HepG2 (cell line): ENCODE measurements at regions not wholly inside any gene's neighbourhood (a gene's known extent, or its start where the extent isn't known, plus 50 kb on each side); places are given as distances from the start of the nearest gene placed in this dataset.
"Not testable (repeated sequence)": the region's sequence is repeated elsewhere in the genome, so short reads cannot be mapped to it uniquely, and the experiment has no call there.

Experiments used
- ASH2L ChIP-seq: fragments of 300-600, 200-600 bp; sonication (generic); IDR thresholded peaks from 2 replicates; pipeline ENCODE4 v1.7.0; 2017; ENCODE audit warnings: low read depth, mild to moderate bottlenecking, moderate library complexity, mixed read lengths, low read length; ENCODE audit not compliant: insufficient read length
- BHLHE40 ChIP-seq: IDR thresholded peaks from 2 replicates; pipeline ENCODE4 v1.6.1; 2011; ENCODE audit warnings: low read length, improper control_type of control experiment
- FOSL2 ChIP-seq: sonication (generic); formaldehyde crosslinking; IDR thresholded peaks from 2 replicates; pipeline ENCODE4 v1.4.0; 2020; ENCODE audit warnings: missing genetic modification reagents
- FOXK1 ChIP-seq: sonication (generic); formaldehyde crosslinking; IDR thresholded peaks from 2 replicates; pipeline ENCODE4 v1.4.0; 2020; ENCODE audit warnings: low read depth, missing genetic modification reagents, borderline replicate concordance
- FOXO1 ChIP-seq: sonication (generic); formaldehyde crosslinking; IDR thresholded peaks from 2 replicates; pipeline ENCODE4 v1.4.0; 2020; ENCODE audit warnings: missing genetic modification reagents
- IKZF5 ChIP-seq: IDR thresholded peaks from 2 replicates; pipeline ENCODE4 v1.6.1; 2018; ENCODE audit warnings: missing genetic modification reagents, mild to moderate bottlenecking, missing compliant biosample characterization
- KAT8 ChIP-seq: IDR thresholded peaks from 2 replicates; pipeline ENCODE4 v1.6.1; 2016; ENCODE audit warnings: missing genetic modification reagents, missing compliant biosample characterization
- KLF9 ChIP-seq: IDR thresholded peaks from 2 replicates; pipeline ENCODE4 v1.6.1; 2016; ENCODE audit warnings: low read depth
- LCORL ChIP-seq, 2 experiments: fragments of 450-650 bp in 1 of 2; sonication (generic) in 1 of 2; formaldehyde crosslinking in 1 of 2; IDR thresholded peaks; 2 replicates each; pipeline versions ENCODE4 v1.5.0 to v1.6.1; 2017 to 2020; ENCODE audit warnings: antibody characterized with exemption in 1 of 2, missing genetic modification reagents in 1 of 2
- MED13 ChIP-seq: sonication (generic); formaldehyde crosslinking; IDR thresholded peaks from 2 replicates; pipeline ENCODE4 v1.5.0; 2020; ENCODE audit warnings: missing genetic modification reagents
- MED8 ChIP-seq: sonication (generic); formaldehyde crosslinking; IDR thresholded peaks from 2 replicates; pipeline ENCODE4 v1.8.1; 2023; ENCODE audit warnings: mild to moderate bottlenecking, missing genetic modification reagents; ENCODE audit not compliant: insufficient replicate concordance
- MIER2 ChIP-seq: IDR thresholded peaks from 2 replicates; pipeline ENCODE4 v1.6.1; 2016; ENCODE audit warnings: missing biosample characterization, missing genetic modification reagents
- NCOA1 ChIP-seq: sonication (generic); formaldehyde crosslinking; IDR thresholded peaks from 2 replicates; pipeline ENCODE4 v1.9.0; 2021; ENCODE audit warnings: missing genetic modification reagents
- RARA ChIP-seq: IDR thresholded peaks from 2 replicates; pipeline ENCODE4 v1.6.1; 2016; ENCODE audit warnings: missing genetic modification reagents, missing compliant biosample characterization
- RFXAP ChIP-seq: sonication (generic); formaldehyde crosslinking; IDR thresholded peaks from 2 replicates; pipeline ENCODE4 v1.4.0; 2020; ENCODE audit warnings: missing genetic modification reagents, borderline replicate concordance
- TBX3 ChIP-seq: fragments of 450-650 bp; IDR thresholded peaks from 2 replicates; pipeline ENCODE4 v1.6.1; 2017; ENCODE audit warnings: antibody characterized with exemption, mild to moderate bottlenecking, inconsistent platforms, borderline replicate concordance
- TOPORS ChIP-seq: sonication (generic); formaldehyde crosslinking; IDR thresholded peaks from 2 replicates; pipeline ENCODE4 v1.8.0; 2023; ENCODE audit warnings: mild to moderate bottlenecking, missing genetic modification reagents
- ZBTB20 ChIP-seq: sonication (generic); formaldehyde crosslinking; IDR thresholded peaks from 2 replicates; pipeline ENCODE4 v1.8.1; 2023; ENCODE audit warnings: missing genetic modification reagents, low read depth, mild to moderate bottlenecking, borderline replicate concordance
- ZBTB7A ChIP-seq: sonication (generic); formaldehyde crosslinking; IDR thresholded peaks from 2 replicates; pipeline ENCODE4 v1.8.0; 2022; ENCODE audit warnings: mild to moderate bottlenecking, missing genetic modification reagents
- ZNF275 ChIP-seq: sonication (generic); formaldehyde crosslinking; IDR thresholded peaks from 2 replicates; pipeline ENCODE4 v1.8.0; 2022; ENCODE audit warnings: missing genetic modification reagents, mild to moderate bottlenecking, inconsistent platforms, borderline replicate concordance
- ZNF614 ChIP-seq: IDR thresholded peaks from 2 replicates; pipeline ENCODE4 v1.6.1; 2018; ENCODE audit warnings: missing biosample characterization, missing genetic modification reagents, inconsistent platforms, borderline replicate concordance
- ZNF644 ChIP-seq: IDR thresholded peaks from 2 replicates; pipeline ENCODE4 v1.6.1; 2016; ENCODE audit warnings: low read depth
- ZNF670 ChIP-seq: sonication (generic); formaldehyde crosslinking; IDR thresholded peaks from 2 replicates; pipeline ENCODE4 v1.8.0; 2022; ENCODE audit warnings: mild to moderate bottlenecking, missing genetic modification reagents, borderline replicate concordance
- TF ChIP-seq, protein P1 (sequence below): sonication (generic); formaldehyde crosslinking; IDR thresholded peaks from 2 replicates; pipeline ENCODE4 v1.5.1; 2020; ENCODE audit warnings: mild to moderate bottlenecking, moderate library complexity, missing genetic modification reagents
- TF ChIP-seq, protein P2 (sequence below): sonication (generic); formaldehyde crosslinking; conservative IDR thresholded peaks from 2 replicates; pipeline ENCODE4 v1.4.0; 2020; ENCODE audit warnings: missing genetic modification reagents

- peak; percentile 69; the same call in 1 of the 2 replicates for TF ChIP-seq FOXK1 (CRISPR knock-in tag)
- TF ChIP-seq, protein P1, sequence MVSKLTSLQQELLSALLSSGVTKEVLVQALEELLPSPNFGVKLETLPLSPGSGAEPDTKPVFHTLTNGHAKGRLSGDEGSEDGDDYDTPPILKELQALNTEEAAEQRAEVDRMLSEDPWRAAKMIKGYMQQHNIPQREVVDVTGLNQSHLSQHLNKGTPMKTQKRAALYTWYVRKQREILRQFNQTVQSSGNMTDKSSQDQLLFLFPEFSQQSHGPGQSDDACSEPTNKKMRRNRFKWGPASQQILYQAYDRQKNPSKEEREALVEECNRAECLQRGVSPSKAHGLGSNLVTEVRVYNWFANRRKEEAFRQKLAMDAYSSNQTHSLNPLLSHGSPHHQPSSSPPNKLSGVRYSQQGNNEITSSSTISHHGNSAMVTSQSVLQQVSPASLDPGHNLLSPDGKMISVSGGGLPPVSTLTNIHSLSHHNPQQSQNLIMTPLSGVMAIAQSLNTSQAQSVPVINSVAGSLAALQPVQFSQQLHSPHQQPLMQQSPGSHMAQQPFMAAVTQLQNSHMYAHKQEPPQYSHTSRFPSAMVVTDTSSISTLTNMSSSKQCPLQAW (CRISPR knock-in tag): peak; percentile 78; the same call in 1 of the 2 replicates
- TF ChIP-seq, protein P2, sequence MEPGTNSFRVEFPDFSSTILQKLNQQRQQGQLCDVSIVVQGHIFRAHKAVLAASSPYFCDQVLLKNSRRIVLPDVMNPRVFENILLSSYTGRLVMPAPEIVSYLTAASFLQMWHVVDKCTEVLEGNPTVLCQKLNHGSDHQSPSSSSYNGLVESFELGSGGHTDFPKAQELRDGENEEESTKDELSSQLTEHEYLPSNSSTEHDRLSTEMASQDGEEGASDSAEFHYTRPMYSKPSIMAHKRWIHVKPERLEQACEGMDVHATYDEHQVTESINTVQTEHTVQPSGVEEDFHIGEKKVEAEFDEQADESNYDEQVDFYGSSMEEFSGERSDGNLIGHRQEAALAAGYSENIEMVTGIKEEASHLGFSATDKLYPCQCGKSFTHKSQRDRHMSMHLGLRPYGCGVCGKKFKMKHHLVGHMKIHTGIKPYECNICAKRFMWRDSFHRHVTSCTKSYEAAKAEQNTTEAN: 0 out of 2 replicates have a peak, but pooled peaks have one; percentile 48
- TF ChIP-seq ZBTB20: peak; percentile 88; the same call in 1 of the 2 replicates
- TF ChIP-seq MIER2 (CRISPR knock-in tag): peak; percentile 46; the same call in 1 of the 2 replicates
- TF ChIP-seq ZNF614 (CRISPR knock-in tag): peak; percentile 59; the same call in 1 of the 2 replicates
- peak; percentile 42; the same call in 1 of the 2 replicates for TF ChIP-seq ZNF275 (CRISPR knock-in tag)
- TF ChIP-seq MED8: peak; percentile 76
- peak; percentile 81 for TF ChIP-seq ASH2L
- TF ChIP-seq TBX3: peak; percentile 66; the same call in 1 of the 2 replicates
- 0 out of 2 replicates have a peak, but pooled peaks have one; percentile 30 for TF ChIP-seq RFXAP (CRISPR knock-in tag)
- TF ChIP-seq ZNF670 (CRISPR knock-in tag): 0 out of 2 replicates have a peak, but pooled peaks have one; percentile 43
- 0 out of 2 replicates have a peak, but pooled peaks have one; percentile 37 for TF ChIP-seq TOPORS (CRISPR knock-in tag)
- peak; percentile 70; the same call in 1 of the 2 replicates for TF ChIP-seq MED13
- TF ChIP-seq LCORL (IDR thresholded peaks at IDR 0.05): not testable (repeated sequence)
- TF ChIP-seq LCORL (CRISPR knock-in tag; IDR thresholded peaks at IDR 0.05): peak; percentile 93
- TF ChIP-seq KLF9 (CRISPR knock-in tag): 0 out of 2 replicates have a peak, but pooled peaks have one; percentile 66
- peak; percentile 67 for TF ChIP-seq KAT8 (CRISPR knock-in tag)
- 0 out of 2 replicates have a peak, but pooled peaks have one; percentile 6 for TF ChIP-seq ZNF644 (CRISPR knock-in tag)
- TF ChIP-seq ZBTB7A (CRISPR knock-in tag): peak; percentile 97
- TF ChIP-seq IKZF5 (CRISPR knock-in tag): peak; percentile 73
- TF ChIP-seq FOXO1 (CRISPR knock-in tag): peak; percentile 55; the same call in 1 of the 2 replicates
- 0 out of 2 replicates have a peak, but pooled peaks have one; percentile 57 for TF ChIP-seq NCOA1 (CRISPR knock-in tag)
- 0 out of 2 replicates have a peak, but pooled peaks have one; percentile 7 for TF ChIP-seq BHLHE40
- TF ChIP-seq RARA (CRISPR knock-in tag): peak; percentile 98
- 0 out of 2 replicates have a peak, but pooled peaks have one; percentile 15 for TF ChIP-seq FOSL2
Observed at GRCh38 chr2:109677121-109677731, 63.1 kb downstream of the SOWAHC start (continued).
